SIG-M5 treated with dmso at 0.1 percent for 504 hours (cell line): ENCODE measurements at regions not wholly inside any gene's neighbourhood (a gene's known extent, or its start where the extent isn't known, plus 50 kb on each side); places are given as distances from the start of the nearest gene placed in this dataset.
"Not testable (repeated sequence)": the region's sequence is repeated elsewhere in the genome, so short reads cannot be mapped to it uniquely, and the experiment has no call there.

Source experiments
- DNase-seq: peaks from one replicate; lab custom pipeline; 2025; ENCODE audit not compliant: unreplicated experiment; lab: John Stamatoyannopoulos, UW

GRCh38 chrX:73963682-73964081, 111.2 kb upstream of the XIST start:
- no peak for DNase-seq

- no peak for DNase-seq
Observed at GRCh38 chrX:73962948-73963347, 110.4 kb upstream of the XIST start.

GRCh38 chrX:73961867-73962266, 109.4 kb upstream of the XIST start:
- DNase-seq, result not testable (repeated sequence)

- DNase-seq, result no peak
Observed at GRCh38 chrX:73944563-73944908, 92.0 kb upstream of the XIST start.

GRCh38 chrX:73943693-73944562, 91.4 kb upstream of the XIST start:
- DNase-seq, result peak; percentile 87

GRCh38 chrX:73940893-73941470, 88.5 kb upstream of the XIST start:
- no peak for DNase-seq

- DNase-seq, result peak; percentile 68
Observed at GRCh38 chrX:73937843-73938242, 85.3 kb upstream of the XIST start.

- no peak for DNase-seq
Observed at GRCh38 chrX:73932522-73932921, 80.0 kb upstream of the XIST start.

- DNase-seq, result no peak
Observed at GRCh38 chrX:73930300-73930699, 77.8 kb upstream of the XIST start.

GRCh38 chrX:73922856-73923455, 70.4 kb upstream of the XIST start:
- no peak for DNase-seq

- DNase-seq, result no peak
Observed at GRCh38 chrX:73916931-73917667, 64.6 kb upstream of the XIST start.

GRCh38 chrX:73916489-73916888, 64.0 kb upstream of the XIST start:
- no peak for DNase-seq

GRCh38 chrX:73914792-73915191, 62.3 kb upstream of the XIST start:
- not testable (repeated sequence) for DNase-seq

GRCh38 chrX:73913580-73913979, 61.1 kb upstream of the XIST start:
- DNase-seq, result no peak

GRCh38 chrX:73911946-73912345, 59.4 kb upstream of the XIST start:
- DNase-seq, result not testable (repeated sequence)

- not testable (repeated sequence) for DNase-seq
Observed at GRCh38 chrX:73905749-73906374, 53.3 kb upstream of the XIST start.

GRCh38 chrX:73903941-73904340, 51.4 kb upstream of the XIST start:
- no peak for DNase-seq
